ENCODE measurements at regions not wholly inside any gene's neighbourhood (a gene's known extent, or its start where the extent isn't known, plus 50 kb on each side); places are given as distances from the start of the nearest gene placed in this dataset.

DNA sequence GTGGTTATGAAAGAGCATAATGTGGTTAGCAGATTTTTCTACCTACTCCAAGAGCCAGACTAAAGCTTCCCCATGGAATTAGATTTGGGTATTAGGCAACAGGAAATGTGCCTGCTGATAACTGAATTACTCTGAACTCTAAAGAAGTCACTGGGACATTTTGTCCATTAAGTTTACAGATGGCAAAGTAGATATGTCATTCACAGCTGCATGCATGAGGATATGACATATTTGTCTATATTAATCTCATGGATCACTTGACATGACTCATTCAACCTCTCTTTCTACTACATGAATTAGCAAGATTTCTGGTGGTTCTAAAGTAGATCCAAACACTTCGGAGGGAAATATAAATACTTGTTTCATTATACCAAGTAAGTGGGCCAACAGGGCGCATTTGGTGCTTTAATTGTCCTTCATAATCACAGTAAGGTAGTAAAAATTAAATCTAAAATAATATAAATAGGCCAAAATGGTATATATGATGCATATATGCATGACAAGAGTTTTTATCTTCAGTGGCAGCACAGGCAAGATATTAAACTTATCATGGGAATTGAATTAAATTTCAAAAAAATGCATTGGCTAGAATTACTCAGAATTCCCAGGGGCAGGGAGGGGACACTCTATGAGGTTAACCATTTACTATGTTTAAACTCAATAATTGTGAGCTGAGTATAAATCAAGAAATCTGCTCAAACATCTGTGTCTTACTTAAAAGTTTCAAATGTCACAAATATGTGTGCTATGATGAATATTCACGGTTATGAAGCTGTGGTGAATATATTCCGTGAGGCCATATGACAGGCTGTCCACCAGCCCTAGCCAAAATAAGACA, 365.3 kb upstream of the KCNMB2 start:
- TF ChIP-seq, protein P1, sequence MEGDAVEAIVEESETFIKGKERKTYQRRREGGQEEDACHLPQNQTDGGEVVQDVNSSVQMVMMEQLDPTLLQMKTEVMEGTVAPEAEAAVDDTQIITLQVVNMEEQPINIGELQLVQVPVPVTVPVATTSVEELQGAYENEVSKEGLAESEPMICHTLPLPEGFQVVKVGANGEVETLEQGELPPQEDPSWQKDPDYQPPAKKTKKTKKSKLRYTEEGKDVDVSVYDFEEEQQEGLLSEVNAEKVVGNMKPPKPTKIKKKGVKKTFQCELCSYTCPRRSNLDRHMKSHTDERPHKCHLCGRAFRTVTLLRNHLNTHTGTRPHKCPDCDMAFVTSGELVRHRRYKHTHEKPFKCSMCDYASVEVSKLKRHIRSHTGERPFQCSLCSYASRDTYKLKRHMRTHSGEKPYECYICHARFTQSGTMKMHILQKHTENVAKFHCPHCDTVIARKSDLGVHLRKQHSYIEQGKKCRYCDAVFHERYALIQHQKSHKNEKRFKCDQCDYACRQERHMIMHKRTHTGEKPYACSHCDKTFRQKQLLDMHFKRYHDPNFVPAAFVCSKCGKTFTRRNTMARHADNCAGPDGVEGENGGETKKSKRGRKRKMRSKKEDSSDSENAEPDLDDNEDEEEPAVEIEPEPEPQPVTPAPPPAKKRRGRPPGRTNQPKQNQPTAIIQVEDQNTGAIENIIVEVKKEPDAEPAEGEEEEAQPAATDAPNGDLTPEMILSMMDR (IDR thresholded peaks at IDR 0.05; ENCODE audit: low read depth, low read length, poor library complexity, severe bottlenecking): no peak
- no peak for TF ChIP-seq EZH2phosphoT487 (IDR thresholded peaks at IDR 0.05; ENCODE audit: borderline replicate concordance, low read length)
